A673 (cell line): ENCODE measurements at regions not wholly inside any gene's neighbourhood (a gene's known extent, or its start where the extent isn't known, plus 50 kb on each side); places are given as distances from the start of the nearest gene placed in this dataset.

Experiments used
- BruUV-seq: library from RNA; stranded (reverse); fragments of 400-500 nt; replicated peaks from 2 replicates; lab custom pipeline; 2021; lab: Mats Ljungman, UMichigan
- CTCF ChIA-PET: fragments of 300-600 bp; sonication (Branson Sonifier 250); formaldehyde crosslinking; loops from one replicate; lab custom pipeline; 2022; ENCODE audit warnings: antibody characterized with exemption; lab: Charles Lee
- POLR2A ChIA-PET: fragments of 300-600 bp; sonication (Branson Sonifier 250); formaldehyde crosslinking; loops from one replicate; lab custom pipeline; 2022; ENCODE audit warnings: antibody characterized with exemption; ENCODE audit not compliant: low non-redundant PET; lab: Charles Lee
- DNase-seq: peaks from one replicate; pipeline ENCODE4 v3.0.0-alpha.2; 2015; ENCODE audit warnings: low spot score
- H3K27ac ChIP-seq: fragments of 200-600 bp; sonication (generic); 2 replicates; pipeline ENCODE4 v1.5.1; 2016; ENCODE audit warnings: mixed run types, low read depth, mild to moderate bottlenecking, mixed read lengths, antibody characterized with exemption, low read length; ENCODE audit not compliant: poor library complexity, severe bottlenecking
- H3K27me3 ChIP-seq: fragments of 200-600 bp; sonication (generic); replicated peaks from 2 replicates; pipeline ENCODE4 v1.6.1; 2017; ENCODE audit warnings: mixed run types, low read depth, mild to moderate bottlenecking, mixed read lengths, antibody characterized with exemption, low read length; ENCODE audit not compliant: insufficient read depth, poor library complexity
- H3K36me3 ChIP-seq: fragments of 200-600 bp; sonication (generic); 2 replicates; pipeline ENCODE4 v1.6.1; 2016; ENCODE audit warnings: mixed run types, mild to moderate bottlenecking, mixed read lengths, antibody characterized with exemption, low read length; ENCODE audit not compliant: insufficient read depth, poor library complexity, severe bottlenecking
- H3K4me1 ChIP-seq: fragments of 200-600 bp; sonication (generic); 2 replicates; pipeline ENCODE4 v1.6.1; 2017; ENCODE audit warnings: mixed run types, mild to moderate bottlenecking, mixed read lengths, antibody characterized with exemption, low read length; ENCODE audit not compliant: insufficient read depth, poor library complexity, severe bottlenecking
- H3K4me3 ChIP-seq: fragments of 200-600 bp; sonication (generic); 2 replicates; pipeline ENCODE4 v1.5.1; 2016; ENCODE audit warnings: low read depth, mixed run types, mild to moderate bottlenecking, mixed read lengths, low read length; ENCODE audit not compliant: poor library complexity, severe bottlenecking
- H3K9me3 ChIP-seq: fragments of 200-600 bp; sonication (generic); 2 replicates; pipeline ENCODE4 v1.6.1; 2016; ENCODE audit warnings: mixed run types, low read depth, mild to moderate bottlenecking, mixed read lengths, antibody characterized with exemption, low read length; ENCODE audit not compliant: poor library complexity, severe bottlenecking
- CTCF ChIP-seq: fragments of 300-800, 200-600 bp; sonication (generic); conservative IDR thresholded peaks from 2 replicates; pipeline ENCODE4 v1.5.1; 2017; ENCODE audit warnings: low read depth, mild to moderate bottlenecking, antibody characterized with exemption, low read length, moderate library complexity, mixed read lengths
- EZH2 ChIP-seq: fragments of 200-600 bp; sonication (generic); IDR thresholded peaks from 2 replicates; pipeline ENCODE4 v1.6.1; 2017; ENCODE audit warnings: borderline replicate concordance, low read depth, mild to moderate bottlenecking, mixed read lengths, antibody characterized with exemption, low read length; ENCODE audit not compliant: poor library complexity, severe bottlenecking
- intact Hi-C: fragments of 100-400 bp; cut with micrococcal nuclease; formaldehyde crosslinking; loops from one replicate; pipeline ENCODE4 v1.10.0; 2022; ENCODE audit not compliant: unreplicated experiment

- intact Hi-C loops, result no loop called here
- no peaks in the 10 kb centered on the region for H3K36me3 ChIP-seq
- H3K4me1 ChIP-seq, result no peaks in the 10 kb centered on the region
- no peaks in the 10 kb centered on the region for H3K9me3 ChIP-seq
- ChIA-PET CTCF (no interaction called here), POLR2A (no interaction called here)
- H3K27ac ChIP-seq, result no peak overlapping the region
- no TSS peak for BruUV-seq
- H3K27me3 ChIP-seq, result peaks cover 4% of the 10 kb centered on the region
- DNase-seq, result no peak
- no peak overlapping the region for H3K4me3 ChIP-seq
- TF ChIP-seq EZH2 (no peak), CTCF (no peak)
Observed at GRCh38 chr13:70347947-70348620, 239.8 kb upstream of the KLHL1 start.

GRCh38 chr13:70339738-70340137 is 231.5 kb upstream of the KLHL1 start:
- H3K4me1 ChIP-seq, result no peaks in the 10 kb centered on the region
- peak; percentile 48 for DNase-seq
- H3K27me3 ChIP-seq, result peaks cover 7% of the 10 kb centered on the region
- CTCF ChIA-PET, result no interaction called here
- POLR2A ChIA-PET, result no interaction called here
- intact Hi-C loops, result loop anchor here (5.0 kb wide), 1 partner anchor 228 kb away; no protein-coding TSS in a partner anchor
- H3K36me3 ChIP-seq, result no peaks in the 10 kb centered on the region
- H3K9me3 ChIP-seq, result no peaks in the 10 kb centered on the region
- H3K27ac ChIP-seq, result no peak overlapping the region
- H3K4me3 ChIP-seq, result no peak overlapping the region
- TF ChIP-seq CTCF (peak; percentile 62), EZH2 (no peak)
- BruUV-seq, result no TSS peak

- no peak for DNase-seq
- CTCF ChIA-PET, result no interaction called here
- intact Hi-C loops, result loop anchor here (5.0 kb wide), 1 partner anchor 229 kb away; no protein-coding TSS in a partner anchor
- Histone ChIP-seq H3K9me3 (no peaks in the 10 kb centered on the region), H3K4me3 (no peak overlapping the region), H3K36me3 (no peaks in the 10 kb centered on the region), H3K27me3 (peaks cover 10% of the 10 kb centered on the region), H3K27ac (no peak overlapping the region), H3K4me1 (no peaks in the 10 kb centered on the region)
- no TSS peak for BruUV-seq
- POLR2A ChIA-PET, result no interaction called here
- TF ChIP-seq CTCF (no peak), EZH2 (no peak)
Observed at GRCh38 chr13:70338609-70339008, 230.4 kb upstream of the KLHL1 start.
